Fibroblast of peridontal ligament (primary cell): ENCODE measurements at regions not wholly inside any gene's neighbourhood (a gene's known extent, or its start where the extent isn't known, plus 50 kb on each side); places are given as distances from the start of the nearest gene placed in this dataset.
A peak's percentile ranks its signal among the peaks of the same experiment; 100 is the strongest.

Source experiments
- DNase-seq: peaks from one replicate; pipeline ENCODE4 v3.0.0-alpha.2; 2010; ENCODE audit errors: extremely low read depth

- DNase-seq: no peak
These were observed 115.0 kb upstream of the LGALSL start for GRCh38 chr2:64338910-64339500.

- no peak for DNase-seq
These were observed 112.5 kb upstream of the LGALSL start for GRCh38 chr2:64341461-64341860.

GRCh38 chr2:64342195-64343099 is 111.5 kb upstream of the LGALSL start:
- no peak for DNase-seq

GRCh38 chr2:64344999-64345576 is 108.9 kb upstream of the LGALSL start:
- no peak for DNase-seq

GRCh38 chr2:64345998-64346397 is 108.0 kb upstream of the LGALSL start:
- no peak for DNase-seq

- DNase-seq: peak; percentile 16
These were observed 105.4 kb upstream of the LGALSL start for GRCh38 chr2:64348386-64349130.

- no peak for DNase-seq
These were observed 104.8 kb upstream of the LGALSL start for GRCh38 chr2:64349131-64349530.

- DNase-seq: no peak
These were observed 103.0 kb upstream of the LGALSL start for GRCh38 chr2:64350996-64351395.

GRCh38 chr2:64352292-64352691 is 101.7 kb upstream of the LGALSL start:
- no peak for DNase-seq

- peak; percentile 31 for DNase-seq
These were observed 98.9 kb upstream of the LGALSL start for GRCh38 chr2:64354857-64355680.

- no peak for DNase-seq
These were observed 97.1 kb upstream of the LGALSL start for GRCh38 chr2:64356906-64357305.

GRCh38 chr2:64359171-64359891 is 94.6 kb upstream of the LGALSL start:
- DNase-seq: peak; percentile 4

- DNase-seq: peak; percentile 86
These were observed 93.9 kb upstream of the LGALSL start for GRCh38 chr2:64359892-64360657.

- no peak for DNase-seq
These were observed 92.6 kb upstream of the LGALSL start for GRCh38 chr2:64361151-64361938.

GRCh38 chr2:64362562-64363026 is 91.4 kb upstream of the LGALSL start:
- no peak for DNase-seq

- no peak for DNase-seq
These were observed 90.8 kb upstream of the LGALSL start for GRCh38 chr2:64363140-64363539.

GRCh38 chr2:64363848-64364247 is 90.1 kb upstream of the LGALSL start:
- no peak for DNase-seq

- no peak for DNase-seq
These were observed 86.3 kb upstream of the LGALSL start for GRCh38 chr2:64367444-64368232.
